Endodermal cell (in vitro differentiated cells): ENCODE measurements at regions not wholly inside any gene's neighbourhood (a gene's known extent, or its start where the extent isn't known, plus 50 kb on each side); places are given as distances from the start of the nearest gene placed in this dataset.

Experiments
- DNase-seq: peaks from one replicate; pipeline ENCODE4 v3.0.0-alpha.2; 2017
- H3K27ac ChIP-seq: 2 replicates; pipeline ENCODE4 v1.5.1; 2013; ENCODE audit warnings: mild to moderate bottlenecking, low read depth, low read length, moderate library complexity
- H3K27me3 ChIP-seq: 2 replicates; pipeline ENCODE4 v1.6.1; 2013; ENCODE audit warnings: mild to moderate bottlenecking, low read length, moderate library complexity; ENCODE audit not compliant: insufficient read depth, control insufficient read depth, poor library complexity, severe bottlenecking
- H3K36me3 ChIP-seq: 2 replicates; pipeline ENCODE4 v1.7.0; 2013; ENCODE audit warnings: mild to moderate bottlenecking, low read length, moderate library complexity; ENCODE audit not compliant: control insufficient read depth, insufficient read depth
- H3K4me1 ChIP-seq: one replicate; pipeline ENCODE4 v1.7.0; 2013; ENCODE audit warnings: low read length; ENCODE audit not compliant: control insufficient read depth, insufficient read depth
- H3K4me3 ChIP-seq: 2 replicates; pipeline ENCODE4 v1.5.1; 2013; ENCODE audit warnings: mild to moderate bottlenecking, low read length, moderate library complexity
- H3K9ac ChIP-seq: 2 replicates; pipeline ENCODE4 v1.6.1; 2013; ENCODE audit warnings: mild to moderate bottlenecking, low read length, moderate library complexity; ENCODE audit not compliant: poor library complexity, severe bottlenecking; ENCODE audit errors: extremely low read depth
- H3K9me3 ChIP-seq: 2 replicates; pipeline ENCODE4 v1.6.1; 2013; ENCODE audit warnings: mild to moderate bottlenecking, low read length, moderate library complexity; ENCODE audit not compliant: control insufficient read depth
- H3K27ac Mint-ChIP-seq: 2 replicates; pipeline ENCODE4 v1.8.0; 2020; ENCODE audit warnings: mixed read lengths
- H3K27me3 Mint-ChIP-seq: 2 replicates; pipeline ENCODE4 v1.8.0; 2021; ENCODE audit warnings: mild to moderate bottlenecking, mixed read lengths; ENCODE audit not compliant: insufficient read depth
- H3K36me3 Mint-ChIP-seq: 2 replicates; pipeline ENCODE4 v1.8.0; 2020; ENCODE audit warnings: low read depth, mixed read lengths
- H3K4me1 Mint-ChIP-seq: 2 replicates; pipeline ENCODE4 v1.8.0; 2020; ENCODE audit warnings: mixed read lengths
- H3K4me3 Mint-ChIP-seq: 2 replicates; pipeline ENCODE4 v1.8.0; 2020; ENCODE audit warnings: mild to moderate bottlenecking, moderate library complexity, mixed read lengths
- H3K9me3 Mint-ChIP-seq: 2 replicates; pipeline ENCODE4 v1.8.0; 2020; ENCODE audit warnings: mild to moderate bottlenecking, mixed read lengths
- CTCF ChIP-seq: fragments of 200-600 bp; sonication (generic); conservative IDR thresholded peaks from 2 replicates; pipeline ENCODE4 v1.5.0; 2021; ENCODE audit warnings: antibody characterized with exemption, mild to moderate bottlenecking
- WGBS, 2 experiments: methylation state at CpG; one replicate each; pipeline versions ENCODE4 v1.1.5 to v1.1.7; 2013; ENCODE audit warnings: missing lambda C conversion rate in 2 of 2, mixed read lengths in 1 of 2; ENCODE audit not compliant: insufficient coverage in 1 of 2, insufficient read length in 1 of 2; 5-methylcytosine and 5-hydroxymethylcytosine counted together

DNA sequence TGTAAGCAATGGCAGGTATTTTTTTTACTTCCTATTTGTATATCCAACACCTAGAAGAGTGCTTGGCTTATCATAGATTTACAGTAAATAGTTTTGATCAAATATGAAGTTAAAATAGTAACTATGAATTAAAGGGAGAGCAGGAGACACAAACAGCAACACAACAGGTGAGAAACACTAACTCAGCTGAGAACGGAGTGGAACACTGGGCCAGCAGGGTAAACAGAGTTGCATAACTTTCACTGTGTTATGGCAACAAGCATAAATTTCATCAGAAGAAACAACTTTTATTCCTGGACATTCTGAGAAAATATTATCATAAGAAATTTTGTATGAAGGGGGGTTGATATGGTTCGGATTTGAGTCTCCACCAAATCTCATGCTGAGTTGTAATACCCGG lies 52.2 kb upstream of the SMIM30 start:
- no peaks in the 10 kb centered on the region for H3K36me3 ChIP-seq
- no peaks in the 10 kb centered on the region for H3K36me3 Mint-ChIP-seq
- no peak for TF ChIP-seq CTCF
- H3K27ac Mint-ChIP-seq = no peak overlapping the region
- no peaks in the 10 kb centered on the region for H3K9me3 ChIP-seq
- no peaks in the 10 kb centered on the region for H3K27me3 ChIP-seq
- no peaks in the 10 kb centered on the region for H3K9me3 Mint-ChIP-seq
- peaks cover 4% of the 10 kb centered on the region for H3K4me1 Mint-ChIP-seq
- no peak for DNase-seq
- no peaks in the 10 kb centered on the region for H3K4me1 ChIP-seq
- H3K27me3 Mint-ChIP-seq = peaks cover 10% of the 10 kb centered on the region
- H3K9ac ChIP-seq = no peak overlapping the region
- no peak overlapping the region for H3K27ac ChIP-seq
- 88 to 90% methylated on average over 1 to 3 of the region's 3 CpGs for WGBS, 2 experiments
- H3K4me3 ChIP-seq = no peak overlapping the region
- no peak overlapping the region for H3K4me3 Mint-ChIP-seq
